ENCODE measurements at regions not wholly inside any gene's neighbourhood (a gene's known extent, or its start where the extent isn't known, plus 50 kb on each side); places are given as distances from the start of the nearest gene placed in this dataset.

DNA sequence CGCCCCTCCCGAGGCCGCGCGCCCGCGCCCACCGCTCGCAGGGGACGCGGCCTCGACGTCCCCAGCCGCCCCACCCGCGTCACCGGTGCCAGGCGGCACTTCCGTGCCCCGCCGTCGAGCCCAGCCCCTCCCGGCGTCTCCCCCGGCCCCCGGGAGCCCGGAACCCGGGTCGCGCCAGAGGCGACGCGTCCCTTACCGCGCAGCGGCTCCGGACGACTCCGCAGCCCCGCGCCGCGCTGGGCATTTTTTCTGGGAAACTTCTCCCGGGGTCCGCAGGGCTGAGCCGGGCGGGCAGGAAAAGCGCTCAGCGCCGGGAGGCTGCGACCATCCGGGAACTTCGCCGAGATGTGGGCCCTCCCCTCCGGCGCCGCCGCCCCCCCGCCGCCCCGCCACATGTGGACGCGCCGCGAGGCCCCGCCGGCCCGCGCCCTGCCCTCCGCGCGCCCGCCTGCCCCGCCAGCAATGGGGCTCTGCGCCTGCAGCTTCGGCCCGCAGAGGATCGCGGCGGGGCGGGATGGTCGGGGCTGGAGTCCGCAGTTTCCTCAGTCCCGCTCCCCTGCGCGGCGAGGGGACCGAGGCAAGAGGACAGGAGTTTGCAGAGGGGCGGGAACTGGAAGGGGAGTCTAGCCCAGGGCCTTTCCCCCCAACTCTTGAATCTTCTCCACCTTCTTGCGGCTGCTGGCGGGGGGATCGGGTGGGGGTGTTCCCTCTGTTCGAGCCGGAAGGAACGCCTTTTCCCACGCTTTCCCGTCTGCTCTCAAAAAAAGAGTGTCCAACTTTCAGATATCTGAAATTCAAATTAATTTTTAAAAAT lies 81.5 kb downstream of the CHRNA1 start:
- Histone ChIP-seq H3K9me3 (ENCODE audit: severe bottlenecking) (no peaks in the 10 kb centered on the region), H3K36me3 (ENCODE audit: low read depth) (peaks cover 7% of the 10 kb centered on the region; the same call in 1 of the 2 replicates), H3K4me3 (ENCODE audit: severe bottlenecking) (peak overlapping the region; percentile 64), H3K4me1 (ENCODE audit: insufficient read depth, poor library complexity, severe bottlenecking) (no peaks in the 10 kb centered on the region), H3K27me3 (ENCODE audit: insufficient read depth, poor library complexity, severe bottlenecking) (no peaks in the 10 kb centered on the region), H3K27ac (ENCODE audit: poor library complexity, severe bottlenecking) (peak overlapping the region; percentile 42)
- DNase-seq (ENCODE audit: low spot score), result no peak
- peak; percentile 50 for ATAC-seq (ENCODE audit: low read depth)
- TF ChIP-seq, protein P1, sequence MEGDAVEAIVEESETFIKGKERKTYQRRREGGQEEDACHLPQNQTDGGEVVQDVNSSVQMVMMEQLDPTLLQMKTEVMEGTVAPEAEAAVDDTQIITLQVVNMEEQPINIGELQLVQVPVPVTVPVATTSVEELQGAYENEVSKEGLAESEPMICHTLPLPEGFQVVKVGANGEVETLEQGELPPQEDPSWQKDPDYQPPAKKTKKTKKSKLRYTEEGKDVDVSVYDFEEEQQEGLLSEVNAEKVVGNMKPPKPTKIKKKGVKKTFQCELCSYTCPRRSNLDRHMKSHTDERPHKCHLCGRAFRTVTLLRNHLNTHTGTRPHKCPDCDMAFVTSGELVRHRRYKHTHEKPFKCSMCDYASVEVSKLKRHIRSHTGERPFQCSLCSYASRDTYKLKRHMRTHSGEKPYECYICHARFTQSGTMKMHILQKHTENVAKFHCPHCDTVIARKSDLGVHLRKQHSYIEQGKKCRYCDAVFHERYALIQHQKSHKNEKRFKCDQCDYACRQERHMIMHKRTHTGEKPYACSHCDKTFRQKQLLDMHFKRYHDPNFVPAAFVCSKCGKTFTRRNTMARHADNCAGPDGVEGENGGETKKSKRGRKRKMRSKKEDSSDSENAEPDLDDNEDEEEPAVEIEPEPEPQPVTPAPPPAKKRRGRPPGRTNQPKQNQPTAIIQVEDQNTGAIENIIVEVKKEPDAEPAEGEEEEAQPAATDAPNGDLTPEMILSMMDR (IDR thresholded peaks at IDR 0.05; ENCODE audit: poor library complexity, severe bottlenecking), result no peak

DNA sequence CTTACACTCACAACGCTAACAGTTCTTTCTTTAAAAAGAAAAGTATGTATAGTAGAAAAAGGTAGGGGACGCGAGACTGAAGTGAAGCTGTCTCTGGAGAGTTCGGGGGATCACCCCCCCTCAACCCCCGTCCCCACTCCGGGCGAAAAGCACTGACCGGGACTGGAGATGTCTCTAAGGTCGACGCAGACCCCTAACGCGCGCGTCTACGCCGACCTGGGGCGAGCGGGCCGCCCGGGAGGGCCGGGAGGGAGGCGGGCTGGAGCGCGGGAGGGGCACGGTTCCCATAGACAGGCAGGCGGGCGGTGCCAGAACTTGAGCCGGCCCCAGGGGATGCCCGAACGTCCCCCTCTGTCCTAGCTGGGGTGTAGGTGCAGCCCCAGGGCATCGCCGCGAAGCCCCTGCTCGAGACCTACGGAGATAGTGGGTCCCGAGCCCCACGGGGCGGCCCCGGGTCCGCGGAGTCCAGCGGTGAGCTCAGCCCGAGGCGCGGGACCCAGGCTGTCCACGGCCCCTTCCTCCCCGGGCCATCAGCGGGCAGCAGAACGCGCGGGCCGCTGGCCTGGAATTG lies 82.2 kb downstream of the CHRNA1 start:
- DNase-seq (ENCODE audit: low spot score) (no peak), ATAC-seq (ENCODE audit: low read depth) (peak; percentile 63)
- TF ChIP-seq, protein P1 (IDR thresholded peaks at IDR 0.05; ENCODE audit: poor library complexity, severe bottlenecking), result no peak
- no peaks in the 10 kb centered on the region for H3K27me3 ChIP-seq (ENCODE audit: insufficient read depth, poor library complexity, severe bottlenecking)
- H3K4me3 ChIP-seq (ENCODE audit: severe bottlenecking), result peak overlapping the region; percentile 64
- H3K36me3 ChIP-seq (ENCODE audit: low read depth), result peaks cover 7% of the 10 kb centered on the region; the same call in 1 of the 2 replicates
- H3K9me3 ChIP-seq (ENCODE audit: severe bottlenecking), result no peaks in the 10 kb centered on the region
- H3K27ac ChIP-seq (ENCODE audit: poor library complexity, severe bottlenecking), result peak overlapping the region; percentile 42
- H3K4me1 ChIP-seq (ENCODE audit: insufficient read depth, poor library complexity, severe bottlenecking), result no peaks in the 10 kb centered on the region

DNA sequence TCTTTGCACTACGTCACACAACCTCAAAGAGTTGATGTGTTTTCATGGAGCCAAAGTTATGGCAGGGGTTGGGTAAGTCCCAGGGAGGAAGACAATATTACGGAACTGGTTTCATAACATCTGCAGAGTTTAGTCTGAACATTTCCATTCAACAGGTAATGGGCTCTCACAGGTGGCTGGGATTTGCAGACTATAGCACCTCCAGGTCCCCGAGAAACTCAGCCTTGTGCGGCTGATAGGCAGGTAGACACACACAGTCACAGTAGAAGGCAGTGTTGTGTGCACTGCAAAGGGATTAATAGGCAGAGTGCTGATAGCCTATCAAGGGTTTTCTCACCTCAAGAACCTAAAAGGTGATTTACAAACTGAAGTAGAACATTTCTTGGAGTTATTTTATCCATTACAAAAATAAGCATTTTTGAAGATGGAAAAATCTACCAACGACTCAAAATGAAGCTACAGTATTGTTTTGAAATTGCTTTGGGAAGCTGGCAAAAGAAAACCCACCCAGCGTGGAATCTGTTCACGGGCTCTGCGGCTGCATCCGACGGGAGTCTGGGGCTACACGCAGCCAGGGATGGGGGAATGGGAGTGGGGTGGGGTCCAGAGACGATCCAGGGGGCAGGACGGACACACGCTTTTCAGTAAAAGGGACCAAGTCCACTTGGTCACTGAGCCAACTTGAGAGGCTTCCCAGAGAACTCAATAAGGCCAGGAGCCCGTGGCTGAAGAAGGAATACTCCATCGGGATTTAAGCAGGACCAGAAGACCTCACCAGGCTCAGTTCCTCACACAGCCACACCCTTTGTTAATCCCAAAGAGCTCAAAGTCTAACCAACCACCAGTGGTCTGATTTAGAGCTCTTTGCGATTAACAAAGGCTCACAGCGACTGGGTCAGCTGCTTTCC lies 82.9 kb downstream of the CHRNA1 start:
- Histone ChIP-seq H3K27ac (ENCODE audit: poor library complexity, severe bottlenecking) (no peak overlapping the region), H3K27me3 (ENCODE audit: insufficient read depth, poor library complexity, severe bottlenecking) (no peaks in the 10 kb centered on the region), H3K9me3 (ENCODE audit: severe bottlenecking) (no peaks in the 10 kb centered on the region), H3K4me1 (ENCODE audit: insufficient read depth, poor library complexity, severe bottlenecking) (no peaks in the 10 kb centered on the region), H3K36me3 (ENCODE audit: low read depth) (peaks cover 7% of the 10 kb centered on the region; the same call in 1 of the 2 replicates), H3K4me3 (ENCODE audit: severe bottlenecking) (peak overlapping the region; percentile 64)
- ATAC-seq (ENCODE audit: low read depth) (peak; percentile 31), DNase-seq (ENCODE audit: low spot score) (no peak)
- TF ChIP-seq, protein P1 (IDR thresholded peaks at IDR 0.05; ENCODE audit: poor library complexity, severe bottlenecking), result no peak

DNA sequence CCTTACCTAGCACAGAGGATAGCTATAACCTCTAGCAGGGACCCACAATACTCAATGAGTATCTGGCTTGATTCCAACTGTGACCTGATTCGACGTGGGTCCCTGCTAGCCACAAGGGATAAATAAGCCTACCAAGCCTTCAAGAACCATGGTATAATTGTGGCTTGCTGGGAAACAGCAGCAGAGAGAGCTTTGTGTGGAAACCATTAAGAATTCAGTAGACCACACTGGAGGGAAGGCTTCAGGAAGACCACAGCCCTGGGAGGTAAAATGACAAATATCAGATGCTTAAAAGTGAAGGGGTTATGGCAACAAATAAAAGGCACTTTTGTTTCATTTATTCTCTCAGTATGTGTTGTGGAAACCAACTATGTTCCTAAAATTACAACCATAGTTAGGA lies 82.6 kb upstream of the WIPF1 start:
- DNase-seq (ENCODE audit: low spot score), result no peak
- H3K4me3 ChIP-seq (ENCODE audit: severe bottlenecking), result no peak overlapping the region
- no peak for ATAC-seq (ENCODE audit: low read depth)
- TF ChIP-seq, protein P1 (IDR thresholded peaks at IDR 0.05; ENCODE audit: poor library complexity, severe bottlenecking), result no peak
- H3K36me3 ChIP-seq (ENCODE audit: low read depth), result peaks cover 7% of the 10 kb centered on the region; the same call in 1 of the 2 replicates
- no peak overlapping the region for H3K27ac ChIP-seq (ENCODE audit: poor library complexity, severe bottlenecking)
- H3K27me3 ChIP-seq (ENCODE audit: insufficient read depth, poor library complexity, severe bottlenecking), result no peaks in the 10 kb centered on the region
- H3K4me1 ChIP-seq (ENCODE audit: insufficient read depth, poor library complexity, severe bottlenecking), result no peaks in the 10 kb centered on the region
- H3K9me3 ChIP-seq (ENCODE audit: severe bottlenecking), result no peaks in the 10 kb centered on the region
